Naive thymus-derived CD4-positive, alpha-beta T cell (primary cell): ENCODE measurements at regions not wholly inside any gene's neighbourhood (a gene's known extent, or its start where the extent isn't known, plus 50 kb on each side); places are given as distances from the start of the nearest gene placed in this dataset.
A peak's percentile ranks its signal among the peaks of the same experiment; 100 is the strongest.

Experiments
- ATAC-seq: fragments of 150-1000 bp; cut with Tn5 transposase; 2 replicates; pipeline ENCODE4 v1.10.0; 2021; ENCODE audit warnings: mild to moderate bottlenecking, moderate library complexity
- CTCF ChIA-PET: fragments of 350-600 bp; sonication (Branson Sonifier 250); formaldehyde crosslinking; loops from one replicate; lab custom pipeline; 2021; ENCODE audit warnings: antibody characterized with exemption; lab: Charles Lee
- POLR2A ChIA-PET: fragments of 350-600 bp; sonication (Branson Sonifier 250); formaldehyde crosslinking; loops from one replicate; lab custom pipeline; 2021; ENCODE audit warnings: antibody characterized with exemption, inconsistent platforms; lab: Charles Lee
- DNase-seq, 9 donors: peaks; one replicate each; pipeline versions ENCODE4 v3.0.0 to v3.0.0-alpha.2; 2020 to 2022; ENCODE audit warnings: mixed read lengths in 1 of 9
- H3K27ac ChIP-seq: one replicate; pipeline ENCODE4 v1.7.0; 2013; ENCODE audit warnings: mild to moderate bottlenecking, low read depth, low read length, moderate library complexity
- H3K27me3 ChIP-seq, 2 donors: one replicate each; pipeline ENCODE4 v1.7.0; 2013; ENCODE audit warnings: low read length in 2 of 2, mild to moderate bottlenecking in 2 of 2, moderate library complexity in 2 of 2; ENCODE audit not compliant: control insufficient read depth in 2 of 2, insufficient read depth in 2 of 2
- H3K36me3 ChIP-seq, 3 experiments: 1 replicate in 2 of 3; 2 replicates in 1 of 3; pipeline ENCODE4 v1.7.0; 2013; ENCODE audit warnings: low read length in 3 of 3, mild to moderate bottlenecking in 3 of 3, moderate library complexity in 1 of 3; ENCODE audit not compliant: insufficient read depth in 3 of 3, control insufficient read depth in 2 of 3
- H3K4me1 ChIP-seq, 2 donors: one replicate each; pipeline ENCODE4 v1.7.0; 2013; ENCODE audit warnings: low read length in 2 of 2, mild to moderate bottlenecking in 2 of 2, moderate library complexity in 1 of 2; ENCODE audit not compliant: control insufficient read depth in 2 of 2, insufficient read depth in 2 of 2
- H3K4me3 ChIP-seq: 2 replicates; pipeline ENCODE4 v1.7.0; 2013; ENCODE audit warnings: mild to moderate bottlenecking, low read length
- H3K9me3 ChIP-seq, 3 experiments: 1 replicate in 2 of 3; 2 replicates in 1 of 3; pipeline ENCODE4 v1.7.0; 2013; ENCODE audit warnings: low read length in 3 of 3; ENCODE audit not compliant: control insufficient read depth in 2 of 3
- H3K27ac Mint-ChIP-seq, 9 donors: one replicate each; pipeline ENCODE4 v1.8.0; 2020 to 2022; ENCODE audit warnings: mixed read lengths in 9 of 9, mild to moderate bottlenecking in 8 of 9, moderate library complexity in 5 of 9, inconsistent platforms in 2 of 9
- H3K27me3 Mint-ChIP-seq, 5 donors: one replicate each; pipeline ENCODE4 v1.8.0; 2021 to 2022; ENCODE audit warnings: mixed read lengths in 5 of 5, mild to moderate bottlenecking in 1 of 5
- H3K36me3 Mint-ChIP-seq, 5 donors: one replicate each; pipeline ENCODE4 v1.8.0; 2020 to 2022; ENCODE audit warnings: mixed read lengths in 5 of 5, mild to moderate bottlenecking in 3 of 5, inconsistent platforms in 1 of 5
- H3K4me1 Mint-ChIP-seq, 7 donors: one replicate each; pipeline ENCODE4 v1.8.0; 2020 to 2022; ENCODE audit warnings: mixed read lengths in 7 of 7, mild to moderate bottlenecking in 3 of 7, inconsistent platforms in 1 of 7
- H3K4me3 Mint-ChIP-seq, 10 donors: one replicate each; pipeline ENCODE4 v1.8.0; 2020 to 2022; ENCODE audit warnings: mild to moderate bottlenecking in 10 of 10, mixed read lengths in 10 of 10, moderate library complexity in 6 of 10, inconsistent platforms in 2 of 10
- H3K9me3 Mint-ChIP-seq, 11 donors: one replicate each; pipeline ENCODE4 v1.8.0; 2020 to 2022; ENCODE audit warnings: mixed read lengths in 11 of 11, mild to moderate bottlenecking in 4 of 11, inconsistent platforms in 1 of 11, moderate library complexity in 1 of 11
- intact Hi-C, 2 donors: fragments of 100-400 bp; cut with micrococcal nuclease; formaldehyde crosslinking; loops; one replicate each; pipeline ENCODE4 v1.15.1; 2023

GRCh38 chr1:207971331-207972219 lies 60.6 kb upstream of the CD34 start:
- CTCF ChIA-PET: interaction anchor here (1.1 kb wide), 1 partner anchor 143 kb away, joined by 3 read pairs; no protein-coding TSS in a partner anchor
- H3K4me3 ChIP-seq: no peak overlapping the region
- Mint-ChIP-seq H3K4me1 (no peaks in the 10 kb centered on the region), H3K9me3 (peaks cover 0 to 3% (median 0%) of the 10 kb centered on the region in 11 donors), H3K36me3 (peaks cover 0 to 4% (median 0%) of the 10 kb centered on the region in 5 donors), H3K27me3 (peaks cover 13 to 51% (median 25%) of the 10 kb centered on the region in 5 donors), H3K4me3 (no peak overlapping the region), H3K27ac (peak overlapping the region in 1 of 9 donors; percentile 30)
- no peak for ATAC-seq
- H3K36me3 ChIP-seq: no peaks in the 10 kb centered on the region
- H3K27ac ChIP-seq: no peak overlapping the region
- intact Hi-C loops: no loop called here
- no peaks in the 10 kb centered on the region for H3K4me1 ChIP-seq
- no peaks in the 10 kb centered on the region for H3K27me3 ChIP-seq
- no peak for DNase-seq
- POLR2A ChIA-PET: interaction anchor here (0.5 kb wide), 1 partner anchor 179 kb away, joined by 3 read pairs; no protein-coding TSS in a partner anchor
- H3K9me3 ChIP-seq: no peaks in the 10 kb centered on the region

DNA sequence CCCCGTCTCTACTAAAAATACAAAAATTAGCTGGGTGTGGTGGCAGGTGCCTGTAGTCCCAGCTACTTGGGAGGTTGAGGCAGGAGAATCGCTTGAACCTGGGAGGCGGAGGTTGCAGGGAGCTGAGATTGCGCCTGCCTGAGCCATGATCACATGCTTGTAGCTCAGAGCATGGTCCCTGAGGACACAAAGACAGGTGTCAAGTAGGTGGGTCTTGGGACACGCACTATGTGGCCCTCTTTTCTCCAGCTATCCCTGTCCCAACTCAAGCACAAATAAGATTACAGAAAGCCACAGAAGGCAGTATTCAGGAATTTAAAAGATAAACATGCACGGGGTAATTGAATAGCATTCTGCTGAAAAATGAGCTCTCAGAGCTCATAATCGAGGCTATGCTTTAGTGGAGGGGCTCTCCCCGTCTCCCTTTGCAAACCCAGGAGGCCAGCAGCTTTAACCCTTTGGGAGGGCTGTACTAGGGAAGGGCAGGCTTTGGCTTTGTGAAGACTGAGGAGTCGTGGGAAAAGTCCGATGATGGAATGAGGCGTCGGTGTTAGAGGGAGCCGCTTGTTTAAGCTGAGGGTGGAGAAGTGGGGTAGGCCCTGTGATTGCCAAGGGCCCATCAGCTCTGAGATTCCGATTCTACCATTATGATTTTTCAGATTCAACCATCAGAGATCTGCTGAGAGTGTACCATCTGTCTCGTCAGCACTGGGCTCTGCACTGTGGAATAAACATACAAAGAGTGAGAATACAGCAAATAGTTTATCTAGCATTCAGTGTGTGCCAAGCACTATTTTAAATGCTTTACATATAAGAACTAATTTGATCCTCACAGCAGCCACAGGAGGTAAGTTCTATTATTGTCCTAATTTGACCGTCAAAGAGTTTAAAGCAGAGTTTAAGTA lies 59.7 kb upstream of the CD34 start:
- Histone ChIP-seq H3K27ac (no peak overlapping the region), H3K9me3 (no peaks in the 10 kb centered on the region), H3K4me1 (no peaks in the 10 kb centered on the region), H3K27me3 (no peaks in the 10 kb centered on the region), H3K36me3 (no peaks in the 10 kb centered on the region), H3K4me3 (no peak overlapping the region)
- Mint-ChIP-seq H3K27ac (no peak overlapping the region), H3K9me3 (peaks cover 0 to 3% (median 0%) of the 10 kb centered on the region in 11 donors), H3K27me3 (peaks cover 13 to 46% (median 25%) of the 10 kb centered on the region in 5 donors), H3K4me1 (no peaks in the 10 kb centered on the region), H3K4me3 (no peak overlapping the region), H3K36me3 (peaks cover 0 to 4% (median 0%) of the 10 kb centered on the region in 5 donors)
- DNase-seq (no peak), ATAC-seq (no peak)
- intact Hi-C loops: no loop called here
- ChIA-PET CTCF (interaction anchor here (0.6 to 1.9 kb wide), 4 partner anchors 86 to 183 kb away, joined by 3 to 7 read pairs (median 4); no protein-coding TSS in a partner anchor), POLR2A (interaction anchor here (0.9 kb wide), 1 partner anchor 144 kb away, joined by 3 read pairs; no protein-coding TSS in a partner anchor)

GRCh38 chr1:207969528-207969927 lies 58.6 kb upstream of the CD34 start:
- ATAC-seq (no peak), DNase-seq (no peak)
- no peak overlapping the region for H3K4me3 Mint-ChIP-seq
- Histone ChIP-seq H3K27me3 (no peaks in the 10 kb centered on the region), H3K4me1 (no peaks in the 10 kb centered on the region), H3K9me3 (no peaks in the 10 kb centered on the region), H3K4me3 (no peak overlapping the region), H3K36me3 (no peaks in the 10 kb centered on the region), H3K27ac (no peak overlapping the region)
- POLR2A ChIA-PET: no interaction called here
- intact Hi-C loops: loop anchor here in 1 of 2 donors (10.0 kb wide), 1 partner anchor 255 kb away; no protein-coding TSS in a partner anchor
- peaks cover 0 to 4% (median 0%) of the 10 kb centered on the region in 5 donors for H3K36me3 Mint-ChIP-seq
- peaks cover 0 to 1% (median 0%) of the 10 kb centered on the region in 11 donors for H3K9me3 Mint-ChIP-seq
- CTCF ChIA-PET: interaction anchor here (0.6 to 1.9 kb wide), 5 partner anchors 28 to 389 kb away, joined by 3 to 7 read pairs (median 3); no protein-coding TSS in a partner anchor
- peaks cover 11 to 43% (median 25%) of the 10 kb centered on the region in 5 donors for H3K27me3 Mint-ChIP-seq
- H3K4me1 Mint-ChIP-seq: no peaks in the 10 kb centered on the region
- H3K27ac Mint-ChIP-seq: no peak overlapping the region

GRCh38 chr1:207968521-207969009 lies 57.6 kb upstream of the CD34 start:
- no peak for ATAC-seq
- H3K9me3 Mint-ChIP-seq: peaks cover 0 to 1% (median 0%) of the 10 kb centered on the region in 11 donors
- Histone ChIP-seq H3K4me1 (no peaks in the 10 kb centered on the region), H3K4me3 (no peak overlapping the region), H3K27ac (no peak overlapping the region), H3K27me3 (no peaks in the 10 kb centered on the region), H3K36me3 (no peaks in the 10 kb centered on the region), H3K9me3 (no peaks in the 10 kb centered on the region)
- no peak overlapping the region for H3K4me3 Mint-ChIP-seq
- CTCF ChIA-PET: interaction anchor here (1.3 to 1.9 kb wide), 3 partner anchors 32 to 142 kb away, joined by 3 to 7 read pairs (median 4); no protein-coding TSS in a partner anchor
- intact Hi-C loops: loop anchor here in 1 of 2 donors (10.0 kb wide), 1 partner anchor 254 kb away; no protein-coding TSS in a partner anchor
- peaks cover 0 to 3% (median 0%) of the 10 kb centered on the region in 7 donors for H3K4me1 Mint-ChIP-seq
- no peak overlapping the region for H3K27ac Mint-ChIP-seq
- POLR2A ChIA-PET: no interaction called here
- DNase-seq: no peak
- peaks cover 0 to 4% (median 0%) of the 10 kb centered on the region in 5 donors for H3K36me3 Mint-ChIP-seq
- peaks cover 5 to 39% (median 20%) of the 10 kb centered on the region in 5 donors for H3K27me3 Mint-ChIP-seq

DNA sequence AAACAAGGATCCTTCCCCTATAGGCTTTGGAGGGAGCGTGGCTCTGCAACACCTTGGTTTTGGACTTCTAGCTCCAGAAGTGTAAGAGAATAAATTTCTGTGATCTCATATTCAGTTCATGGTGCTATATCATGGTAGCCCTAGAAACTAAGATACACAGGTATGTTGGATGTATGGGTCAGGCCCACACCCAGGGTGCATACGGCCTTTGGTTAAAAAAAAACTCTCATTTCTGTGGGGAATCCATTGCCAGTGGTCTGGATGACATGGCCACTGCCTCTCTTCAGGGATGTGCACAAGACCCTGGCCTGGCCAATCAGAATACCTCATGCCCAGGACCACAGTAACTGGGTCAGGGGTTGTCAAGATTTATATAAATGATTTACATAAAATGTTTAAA lies 56.8 kb upstream of the CD34 start:
- Histone ChIP-seq H3K36me3 (no peaks in the 10 kb centered on the region), H3K9me3 (no peaks in the 10 kb centered on the region), H3K27me3 (no peaks in the 10 kb centered on the region), H3K4me1 (peaks cover 3 to 5% of the 10 kb centered on the region in 2 donors), H3K27ac (no peak overlapping the region), H3K4me3 (no peak overlapping the region)
- no peak overlapping the region for H3K4me3 Mint-ChIP-seq
- intact Hi-C loops: loop anchor here in 1 of 2 donors (10.0 kb wide), 1 partner anchor 253 kb away; no protein-coding TSS in a partner anchor
- no peaks in the 10 kb centered on the region for H3K36me3 Mint-ChIP-seq
- no peaks in the 10 kb centered on the region for H3K9me3 Mint-ChIP-seq
- H3K27ac Mint-ChIP-seq: no peak overlapping the region
- ChIA-PET CTCF (no interaction called here), POLR2A (no interaction called here)
- H3K4me1 Mint-ChIP-seq: peaks cover under 1 to 8% (median 5%) of the 10 kb centered on the region in 7 donors
- ATAC-seq (no peak), DNase-seq (no peak)
- H3K27me3 Mint-ChIP-seq: peaks cover 0 to 35% (median 18%) of the 10 kb centered on the region in 5 donors

DNA sequence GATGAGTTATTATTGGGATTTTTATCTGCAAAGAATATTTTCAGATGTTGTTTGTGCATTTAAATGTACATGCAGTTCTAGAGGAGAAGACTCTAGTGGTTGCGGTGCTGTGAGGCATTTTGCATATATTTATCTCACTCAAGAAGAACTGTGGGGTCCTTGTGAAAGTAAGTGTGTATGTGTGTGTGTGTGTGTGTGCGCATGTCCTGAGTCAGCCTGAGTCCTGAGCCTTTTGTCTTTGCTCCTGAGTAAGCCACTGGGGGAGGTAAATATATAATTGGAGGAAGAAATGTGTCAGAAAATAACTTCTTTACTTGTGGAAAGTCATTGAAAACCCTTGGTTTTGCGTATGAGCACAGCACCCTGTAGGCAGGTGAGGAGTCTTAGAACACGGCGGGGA lies 55.6 kb upstream of the CD34 start:
- Mint-ChIP-seq H3K27ac (no peak overlapping the region), H3K9me3 (no peaks in the 10 kb centered on the region), H3K4me1 (peaks cover 6 to 13% (median 9%) of the 10 kb centered on the region in 7 donors), H3K36me3 (no peaks in the 10 kb centered on the region), H3K27me3 (peaks cover 0 to 33% (median 8%) of the 10 kb centered on the region in 5 donors), H3K4me3 (no peak overlapping the region)
- CTCF ChIA-PET: no interaction called here
- Histone ChIP-seq H3K9me3 (no peaks in the 10 kb centered on the region), H3K36me3 (no peaks in the 10 kb centered on the region), H3K4me3 (no peak overlapping the region), H3K4me1 (peaks cover 3 to 5% of the 10 kb centered on the region in 2 donors), H3K27me3 (no peaks in the 10 kb centered on the region), H3K27ac (no peak overlapping the region)
- no peak for ATAC-seq
- intact Hi-C loops: loop anchor here in 1 of 2 donors (10.0 kb wide), 1 partner anchor 252 kb away; no protein-coding TSS in a partner anchor
- no peak for DNase-seq
- POLR2A ChIA-PET: no interaction called here
